NT2/D1 (cell line): ENCODE measurements at regions not wholly inside any gene's neighbourhood (a gene's known extent, or its start where the extent isn't known, plus 50 kb on each side); places are given as distances from the start of the nearest gene placed in this dataset.
"Not testable (repeated sequence)": the region's sequence is repeated elsewhere in the genome, so short reads cannot be mapped to it uniquely, and the experiment has no call there.

Experiments used
- SUZ12 ChIP-seq: IDR thresholded peaks from 2 replicates; pipeline ENCODE4 v1.6.1; 2011; ENCODE audit not compliant: insufficient read length, insufficient read depth; ENCODE audit errors: extremely low read depth
- YY1 ChIP-seq: IDR thresholded peaks from 2 replicates; pipeline ENCODE4 v1.6.1; 2011; ENCODE audit not compliant: insufficient read length, insufficient read depth
- ZNF274 ChIP-seq: IDR thresholded peaks from 2 replicates; pipeline ENCODE4 v1.6.1; 2011; ENCODE audit warnings: mild to moderate bottlenecking, low read depth, low read length

DNA sequence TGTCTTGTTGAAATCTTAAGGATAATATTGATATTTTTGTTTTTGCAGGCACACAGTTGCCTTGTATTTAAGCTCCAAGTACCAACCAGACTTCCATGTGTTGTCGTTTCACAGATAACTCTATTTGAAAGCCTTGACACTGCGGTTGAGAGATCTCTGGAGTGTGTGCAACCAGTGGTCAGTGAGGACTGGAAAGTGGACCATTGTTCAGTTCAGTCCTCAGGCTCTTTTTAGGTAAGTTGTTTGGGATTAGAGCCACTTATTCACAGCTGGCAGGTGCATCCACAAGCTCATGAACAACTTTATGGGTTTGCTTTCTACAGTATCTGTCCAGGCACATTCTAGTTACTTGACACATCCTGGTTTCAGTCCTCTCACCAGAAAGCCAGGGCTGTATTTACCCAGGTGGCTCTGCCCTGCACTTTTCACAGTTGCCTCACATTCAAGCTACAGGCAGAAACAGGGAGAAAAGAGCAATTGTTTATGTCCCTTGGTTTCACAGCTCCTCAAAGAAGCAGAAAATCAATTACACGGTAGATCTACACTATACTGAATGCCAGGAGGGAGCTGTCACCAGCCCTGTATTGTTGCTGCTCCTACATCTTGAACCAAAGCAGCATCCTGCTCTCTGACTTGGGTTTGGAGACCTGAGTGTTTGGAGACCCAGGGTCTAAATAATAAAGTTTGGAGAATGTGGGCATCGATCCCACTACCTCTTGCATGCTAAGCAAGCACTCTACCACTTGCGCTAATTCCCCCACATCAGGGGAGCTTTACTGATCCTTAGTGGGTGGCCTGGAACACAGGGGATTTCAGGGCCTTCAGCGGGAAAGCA, 543.3 kb downstream of the PRIM2 start:
- not testable (repeated sequence) for TF ChIP-seq ZNF274, YY1, SUZ12
